ENCODE measurements at regions not wholly inside any gene's neighbourhood (a gene's known extent, or its start where the extent isn't known, plus 50 kb on each side); places are given as distances from the start of the nearest gene placed in this dataset.

GRCh38 chr18:3358310-3358709 is 91.7 kb upstream of the TGIF1 start:
- DNase-seq (ENCODE audit: low read depth in 2 of 2), result no peak

DNA sequence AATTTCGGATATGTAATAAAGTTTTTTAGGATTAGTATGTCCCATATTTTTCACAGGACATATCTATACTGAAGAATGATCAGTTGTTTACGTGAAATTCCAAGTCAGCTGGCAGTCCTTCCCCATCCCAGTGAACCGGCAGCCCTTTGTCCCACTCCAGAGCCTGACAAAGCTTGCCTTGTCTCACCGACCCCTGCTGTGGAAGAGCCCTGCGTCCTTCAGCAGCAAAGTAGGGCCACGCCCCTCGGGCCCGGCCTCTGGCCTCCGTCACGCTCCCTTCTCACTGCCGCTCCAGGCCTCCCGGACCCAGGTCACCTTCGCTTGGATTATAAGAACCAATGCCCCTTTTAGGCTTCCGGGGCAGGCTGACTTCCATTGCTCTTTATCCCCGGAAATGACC is 89.8 kb upstream of the TGIF1 start:
- no peak for DNase-seq (ENCODE audit: low read depth in 2 of 2)

DNA sequence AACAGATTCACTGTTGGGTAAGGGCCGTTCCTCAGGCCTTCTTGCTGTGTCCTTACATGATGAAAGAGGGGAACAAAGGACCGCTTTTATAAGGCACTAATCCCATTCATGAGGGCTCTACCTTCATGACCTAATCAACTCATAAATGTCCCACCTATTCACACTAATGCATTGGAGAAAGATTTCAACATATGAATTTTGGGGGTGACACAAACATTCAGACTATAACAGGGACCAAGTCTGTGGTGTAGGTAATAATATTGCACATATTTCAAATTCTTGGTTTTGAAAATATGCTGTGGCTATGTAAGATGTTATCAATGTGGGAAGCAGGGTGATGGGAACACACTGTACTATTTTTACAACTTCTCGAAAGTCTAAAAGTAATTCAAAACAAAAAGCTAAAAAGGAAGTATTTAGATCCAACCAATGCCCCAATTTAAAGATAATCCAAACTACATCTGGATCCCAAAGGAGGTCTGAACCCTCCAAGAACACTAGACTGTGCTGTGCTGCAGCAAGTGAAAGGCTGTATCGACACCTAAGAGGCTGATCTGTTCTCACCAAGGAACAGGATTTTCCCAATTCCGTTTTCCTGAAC is 82.4 kb upstream of the TGIF1 start:
- no peak for DNase-seq (ENCODE audit: low read depth in 2 of 2)

DNA sequence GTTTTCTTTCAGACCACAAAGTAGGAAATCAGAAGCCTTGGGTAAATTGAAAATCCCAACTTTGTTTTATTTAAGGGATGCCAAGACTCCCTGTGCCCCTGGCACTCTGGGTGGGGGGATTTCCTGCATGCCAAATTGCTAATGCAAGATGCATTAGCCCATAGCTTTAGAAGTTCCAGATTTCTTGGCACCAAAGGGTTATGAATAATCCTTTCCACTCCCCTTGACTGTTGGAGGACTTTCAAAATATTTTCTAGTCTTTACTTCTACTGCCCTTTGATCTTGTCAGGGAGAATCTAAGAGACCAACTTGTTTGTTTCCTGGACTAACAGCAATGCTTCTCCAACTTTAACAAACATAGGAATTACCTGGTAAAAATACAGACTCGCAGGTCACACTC is 81.8 kb upstream of the TGIF1 start:
- DNase-seq (ENCODE audit: low read depth in 2 of 2), result no peak

DNA sequence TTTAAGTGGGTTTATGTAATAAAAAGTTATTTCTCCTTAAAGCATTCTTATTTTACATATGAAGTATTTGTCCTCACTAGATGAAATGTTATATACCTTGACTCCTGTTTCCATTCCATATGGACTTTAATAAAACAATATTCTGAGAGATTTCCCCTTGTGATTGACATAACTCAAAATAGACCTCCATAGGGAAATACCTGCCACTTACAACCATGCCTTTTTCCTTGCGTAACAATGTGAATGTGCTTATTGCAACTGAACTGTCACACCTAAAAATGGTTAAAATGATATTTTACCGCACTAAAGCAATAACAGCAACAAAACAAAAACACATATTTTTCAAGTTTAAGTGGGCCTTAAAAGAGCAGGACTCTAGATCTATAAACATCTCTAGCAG is 70.3 kb upstream of the TGIF1 start:
- DNase-seq (ENCODE audit: low read depth in 2 of 2), result no peak

- peak in 1 of 2 donors; percentile 3 for DNase-seq (ENCODE audit: low read depth in 2 of 2)
Measured at GRCh38 chr18:3380384-3380961, 69.5 kb upstream of the TGIF1 start.

GRCh38 chr18:3383381-3383915 is 66.5 kb upstream of the TGIF1 start:
- no peak for DNase-seq (ENCODE audit: low read depth in 2 of 2)

- DNase-seq (ENCODE audit: low read depth in 2 of 2), result no peak
Measured at GRCh38 chr18:3384664-3385563, 65.1 kb upstream of the TGIF1 start.

- DNase-seq (ENCODE audit: low read depth in 2 of 2), result no peak
Measured at GRCh38 chr18:3388323-3388722, 61.6 kb upstream of the TGIF1 start.

GRCh38 chr18:3388980-3389379 is 61.0 kb upstream of the TGIF1 start:
- no peak for DNase-seq (ENCODE audit: low read depth in 2 of 2)

DNA sequence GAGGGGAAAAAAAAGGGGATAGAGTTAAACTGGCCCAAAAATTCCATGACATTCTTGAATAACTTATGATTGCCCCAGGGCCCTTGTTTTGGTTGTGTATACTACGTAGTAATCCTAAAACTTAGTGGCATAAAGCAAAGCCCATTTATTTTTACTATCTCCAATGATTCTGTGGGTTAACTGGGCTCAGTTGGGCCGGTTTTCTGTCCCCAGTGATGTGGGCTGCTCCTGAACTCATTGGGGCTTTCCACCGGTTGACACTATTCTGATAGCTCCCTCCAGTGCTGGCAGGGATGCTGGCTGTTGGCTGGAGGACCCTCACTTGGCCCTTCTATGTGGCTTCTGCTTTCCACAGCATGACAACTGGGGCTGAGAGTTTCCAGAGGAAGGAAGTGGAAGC is 60.0 kb upstream of the TGIF1 start:
- no peak for DNase-seq (ENCODE audit: low read depth in 2 of 2)

GRCh38 chr18:3391704-3392466 is 58.1 kb upstream of the TGIF1 start:
- DNase-seq (ENCODE audit: low read depth in 2 of 2), result no peak

GRCh38 chr18:3392467-3392855 is 57.5 kb upstream of the TGIF1 start:
- no peak for DNase-seq (ENCODE audit: low read depth in 2 of 2)

DNA sequence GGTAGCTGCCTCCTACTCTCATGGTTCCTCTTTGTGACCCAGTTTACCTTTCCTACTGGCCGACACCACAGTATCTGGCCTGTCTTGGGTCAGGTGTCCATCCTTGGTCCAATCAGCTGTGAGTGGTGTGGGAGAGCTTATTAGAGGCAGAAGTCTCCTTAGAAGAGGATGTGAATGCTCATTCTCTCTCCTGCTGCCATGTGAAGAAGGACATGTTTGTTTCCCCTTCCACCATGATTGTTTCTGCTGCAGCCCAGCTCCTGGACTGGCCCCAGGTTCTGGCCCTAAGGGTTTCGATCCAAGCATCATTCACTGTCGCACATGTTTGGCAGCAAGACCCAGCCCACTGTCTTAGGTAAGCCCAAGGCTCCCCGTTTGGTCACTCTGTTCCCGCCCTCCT is 55.3 kb upstream of the TGIF1 start:
- no peak for DNase-seq (ENCODE audit: low read depth in 2 of 2)

DNA sequence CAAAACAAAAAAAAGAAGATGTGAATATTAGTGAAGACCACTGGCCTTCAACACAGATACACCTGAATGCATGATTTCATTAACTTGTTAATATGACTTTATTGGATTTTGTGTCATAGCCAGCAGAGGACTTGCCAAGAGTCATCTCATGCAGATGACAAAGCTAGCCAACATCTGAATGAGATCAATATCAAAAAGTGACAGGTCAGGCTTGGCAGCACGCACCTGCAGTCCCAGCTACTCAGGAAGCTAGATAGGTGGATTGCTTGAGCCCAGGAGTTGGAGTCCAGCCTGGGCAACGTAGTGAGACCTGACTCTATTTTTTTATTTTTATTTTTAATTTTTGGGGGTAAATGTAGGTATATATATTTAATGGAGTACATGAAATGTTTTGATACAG is 54.5 kb upstream of the TGIF1 start:
- no peak for DNase-seq (ENCODE audit: low read depth in 2 of 2)

- DNase-seq (ENCODE audit: low read depth in 2 of 2), result no peak
Measured at GRCh38 chr18:3397031-3397750, 52.8 kb upstream of the TGIF1 start.

DNA sequence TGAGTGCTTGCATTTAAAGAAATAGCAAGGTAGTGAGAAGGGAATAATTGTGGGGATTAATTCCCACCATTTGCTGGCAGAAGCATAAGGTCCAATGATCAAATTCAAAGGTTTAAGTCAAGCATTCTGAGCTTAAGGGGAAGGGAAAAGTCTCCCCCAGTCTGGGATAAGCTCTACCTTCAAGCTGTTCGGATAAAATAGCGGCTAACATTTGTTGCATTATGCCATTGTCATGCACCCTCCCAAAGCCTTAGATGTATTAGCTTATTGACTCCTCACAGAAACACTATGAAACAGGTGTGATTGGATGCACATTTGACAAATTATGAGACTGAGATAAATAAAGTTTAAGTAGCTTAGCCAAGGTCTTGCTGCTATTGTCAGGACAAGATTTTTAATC is 52.2 kb upstream of the TGIF1 start:
- DNase-seq (ENCODE audit: low read depth in 2 of 2), result no peak

All from dermis microvascular lymphatic vessel endothelial cell (primary cell).